ENCODE measurements at regions not wholly inside any gene's neighbourhood (a gene's known extent, or its start where the extent isn't known, plus 50 kb on each side); places are given as distances from the start of the nearest gene placed in this dataset.

DNA sequence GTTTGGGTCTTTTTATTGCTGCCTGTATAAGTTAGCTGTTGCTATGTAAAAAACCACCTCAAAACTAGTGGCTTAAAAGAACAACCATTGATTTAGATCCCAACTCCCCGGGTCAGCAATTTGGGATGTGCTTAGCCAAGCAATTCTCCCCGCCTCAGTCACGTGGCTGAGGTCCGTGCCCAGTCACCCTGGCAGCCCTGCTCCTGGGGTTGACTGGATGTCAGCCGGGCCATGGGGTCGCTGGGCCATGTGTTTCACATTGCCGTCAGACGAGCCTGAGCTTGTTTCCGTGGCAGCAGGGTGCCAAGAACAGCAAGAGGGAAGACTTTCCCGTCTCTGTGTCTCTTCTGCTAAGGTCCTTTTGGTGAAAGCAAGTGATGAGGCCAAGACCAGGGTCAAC is 345.7 kb upstream of the FAT1 start:
- DNase-seq (ENCODE audit: low spot score) = no peak
- TF ChIP-seq, protein P1, sequence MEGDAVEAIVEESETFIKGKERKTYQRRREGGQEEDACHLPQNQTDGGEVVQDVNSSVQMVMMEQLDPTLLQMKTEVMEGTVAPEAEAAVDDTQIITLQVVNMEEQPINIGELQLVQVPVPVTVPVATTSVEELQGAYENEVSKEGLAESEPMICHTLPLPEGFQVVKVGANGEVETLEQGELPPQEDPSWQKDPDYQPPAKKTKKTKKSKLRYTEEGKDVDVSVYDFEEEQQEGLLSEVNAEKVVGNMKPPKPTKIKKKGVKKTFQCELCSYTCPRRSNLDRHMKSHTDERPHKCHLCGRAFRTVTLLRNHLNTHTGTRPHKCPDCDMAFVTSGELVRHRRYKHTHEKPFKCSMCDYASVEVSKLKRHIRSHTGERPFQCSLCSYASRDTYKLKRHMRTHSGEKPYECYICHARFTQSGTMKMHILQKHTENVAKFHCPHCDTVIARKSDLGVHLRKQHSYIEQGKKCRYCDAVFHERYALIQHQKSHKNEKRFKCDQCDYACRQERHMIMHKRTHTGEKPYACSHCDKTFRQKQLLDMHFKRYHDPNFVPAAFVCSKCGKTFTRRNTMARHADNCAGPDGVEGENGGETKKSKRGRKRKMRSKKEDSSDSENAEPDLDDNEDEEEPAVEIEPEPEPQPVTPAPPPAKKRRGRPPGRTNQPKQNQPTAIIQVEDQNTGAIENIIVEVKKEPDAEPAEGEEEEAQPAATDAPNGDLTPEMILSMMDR (IDR thresholded peaks at IDR 0.05; ENCODE audit: extremely low read depth, insufficient read depth, missing control alignments) = no peak
- in situ Hi-C loops (cut with MboI; ENCODE audit: low pct_unique_long_range_greater_than_20kb, low sequenced_read_pairs, unreplicated experiment) = no loop called here

DNA sequence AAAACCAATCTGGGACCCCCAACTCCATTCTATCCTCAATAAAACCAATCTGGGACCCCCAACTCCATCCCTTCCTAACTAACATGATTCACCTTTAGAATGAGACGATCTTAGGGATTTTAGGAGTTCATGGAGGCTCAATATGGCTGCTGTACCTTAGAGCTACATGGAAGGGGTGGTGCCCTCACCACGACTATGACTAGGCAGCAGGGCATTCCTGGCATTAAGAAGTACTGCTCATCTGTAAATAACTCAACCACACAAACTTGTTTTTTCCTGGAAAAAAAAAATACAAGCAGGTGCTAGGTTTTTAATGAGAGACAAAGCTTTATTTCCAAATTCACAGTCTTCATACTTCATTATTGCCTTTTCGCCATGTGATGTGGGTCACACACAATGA is 346.5 kb upstream of the FAT1 start:
- TF ChIP-seq, protein P1 (IDR thresholded peaks at IDR 0.05; ENCODE audit: extremely low read depth, insufficient read depth, missing control alignments) = no peak
- in situ Hi-C loops (cut with MboI; ENCODE audit: low pct_unique_long_range_greater_than_20kb, low sequenced_read_pairs, unreplicated experiment) = no loop called here
- DNase-seq (ENCODE audit: low spot score) = no peak

DNA sequence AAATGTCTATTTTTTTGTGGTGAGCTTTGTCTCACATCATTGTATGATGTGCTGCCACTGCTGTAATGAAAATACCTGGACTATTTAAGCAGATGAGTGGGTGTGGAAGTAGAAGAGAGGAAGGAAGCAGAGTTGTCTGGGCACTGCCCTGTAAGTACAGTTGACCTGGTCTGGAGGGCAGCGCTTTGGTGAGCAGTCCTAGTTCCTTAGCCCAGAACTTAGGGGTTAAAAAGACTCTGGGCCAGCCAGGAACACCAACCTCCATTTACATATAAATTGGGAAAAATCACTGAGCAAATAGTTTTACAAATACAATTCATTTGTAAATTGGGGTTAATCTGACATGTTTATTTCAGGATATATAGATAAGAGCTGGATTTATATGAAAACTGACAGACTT is 347.1 kb upstream of the FAT1 start:
- in situ Hi-C loops (cut with MboI; ENCODE audit: low pct_unique_long_range_greater_than_20kb, low sequenced_read_pairs, unreplicated experiment) = no loop called here
- TF ChIP-seq, protein P1 (IDR thresholded peaks at IDR 0.05; ENCODE audit: extremely low read depth, insufficient read depth, missing control alignments) = no peak
- no peak for DNase-seq (ENCODE audit: low spot score)

DNA sequence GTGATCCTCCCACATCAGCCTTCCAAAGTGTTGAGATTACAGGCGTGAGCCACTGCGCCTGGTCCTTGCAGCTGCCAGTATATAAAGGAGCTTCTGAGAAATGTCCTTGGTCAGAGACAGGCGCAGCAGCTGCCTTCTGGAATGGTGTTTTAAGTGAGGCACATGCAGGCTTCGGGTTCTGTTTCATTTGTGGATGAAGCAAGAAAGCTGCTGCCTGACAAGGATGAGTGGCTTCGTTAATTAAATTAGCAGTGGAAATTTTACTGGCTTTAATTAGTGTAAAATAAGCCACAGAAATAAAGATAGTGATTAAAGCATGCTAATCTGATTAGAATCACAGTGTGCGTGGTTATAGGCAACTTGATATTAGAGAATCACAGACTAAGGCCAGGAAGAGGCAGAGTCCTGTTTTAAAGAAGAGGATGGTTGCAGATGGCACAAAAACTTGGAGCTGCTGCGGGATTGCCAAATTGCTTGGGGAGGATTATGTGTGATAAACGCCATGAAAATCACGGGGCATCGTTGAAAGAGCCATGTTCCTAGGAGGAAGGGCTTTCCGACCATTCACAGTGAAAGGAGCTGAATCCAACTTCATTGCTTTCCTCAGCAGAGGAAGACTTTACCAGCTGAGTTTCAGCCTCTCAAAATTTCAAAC is 348.4 kb upstream of the FAT1 start:
- DNase-seq (ENCODE audit: low spot score) = no peak
- TF ChIP-seq, protein P1 (IDR thresholded peaks at IDR 0.05; ENCODE audit: extremely low read depth, insufficient read depth, missing control alignments) = no peak
- in situ Hi-C loops (cut with MboI; ENCODE audit: low pct_unique_long_range_greater_than_20kb, low sequenced_read_pairs, unreplicated experiment) = no loop called here

DNA sequence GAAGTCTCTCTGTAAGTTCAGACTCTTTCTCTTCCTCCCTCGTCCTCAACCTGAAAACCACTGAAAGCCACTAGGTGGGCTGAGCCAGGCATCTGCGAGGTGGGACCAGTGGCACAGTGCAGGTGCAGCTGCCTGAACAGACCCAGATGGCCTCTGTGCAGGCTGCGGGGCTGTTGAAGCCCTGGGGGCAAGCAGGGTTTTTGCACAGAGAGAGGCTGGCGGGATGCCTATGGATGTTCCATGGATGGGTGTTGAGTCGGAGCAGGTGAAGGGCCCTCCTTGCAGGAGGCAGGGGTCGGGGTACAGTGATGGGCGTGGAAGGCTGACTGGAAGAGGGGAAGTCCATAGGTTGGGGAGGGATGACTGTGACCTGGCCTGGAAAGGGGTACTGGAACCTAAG is 350.2 kb upstream of the FAT1 start:
- in situ Hi-C loops (cut with MboI; ENCODE audit: low pct_unique_long_range_greater_than_20kb, low sequenced_read_pairs, unreplicated experiment) = no loop called here
- no peak for DNase-seq (ENCODE audit: low spot score)
- TF ChIP-seq, protein P1 (IDR thresholded peaks at IDR 0.05; ENCODE audit: extremely low read depth, insufficient read depth, missing control alignments) = no peak

DNA sequence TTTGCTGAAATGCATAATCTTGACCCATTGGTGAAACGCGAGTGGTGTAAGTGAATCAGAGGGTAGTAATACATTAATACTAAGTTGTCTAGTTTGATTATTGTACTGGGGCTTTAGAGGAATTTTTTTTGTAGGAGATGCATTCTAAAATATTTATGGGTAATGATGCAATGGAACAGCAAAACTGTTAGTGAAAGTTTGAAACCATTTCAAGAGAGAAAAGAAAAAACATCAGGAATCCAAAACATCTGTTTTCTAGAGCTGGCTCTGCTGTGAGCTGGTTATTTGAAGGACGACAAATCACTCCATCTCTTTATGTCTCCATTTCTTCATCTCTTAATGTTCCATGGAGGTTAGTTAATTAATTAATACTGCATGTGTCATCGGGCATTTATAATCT is 351.9 kb upstream of the FAT1 start:
- TF ChIP-seq, protein P1 (IDR thresholded peaks at IDR 0.05; ENCODE audit: extremely low read depth, insufficient read depth, missing control alignments) = no peak
- no peak for DNase-seq (ENCODE audit: low spot score)

More for the DNA sequence above, 351.9 kb upstream of the FAT1 start:
- in situ Hi-C loops (cut with MboI; ENCODE audit: low pct_unique_long_range_greater_than_20kb, low sequenced_read_pairs, unreplicated experiment) = no loop called here

Measured in GM13977 (cell line).